ENCODE measurements at regions not wholly inside any gene's neighbourhood (a gene's known extent, or its start where the extent isn't known, plus 50 kb on each side); places are given as distances from the start of the nearest gene placed in this dataset.

- WGBS: 98% methylated on average over 2 of the region's 2 CpGs
Measured at GRCh38 chr6:48520951-48521350, 410.0 kb upstream of the PTCHD4 start.

DNA sequence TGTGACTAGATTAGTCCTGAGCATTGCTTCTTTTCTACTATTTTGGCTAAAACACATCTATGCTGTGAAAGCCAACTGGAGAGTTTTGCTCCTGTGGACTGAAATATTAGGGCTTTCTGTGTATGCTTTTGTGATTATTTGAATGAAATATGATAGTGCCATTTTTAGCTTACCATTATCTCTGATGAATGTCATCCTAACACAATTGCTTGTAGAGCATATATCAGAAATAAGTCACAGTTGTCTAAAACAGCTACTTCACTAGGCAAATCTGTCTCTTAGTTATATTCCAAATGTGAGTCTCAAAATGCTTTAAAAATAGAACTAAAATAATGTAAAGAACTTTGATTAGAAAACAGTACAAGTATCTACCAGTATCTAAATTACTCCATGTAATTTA is 401.4 kb upstream of the PTCHD4 start:
- Histone ChIP-seq H2BK15ac (ENCODE audit: low read depth, poor library complexity, severe bottlenecking) (no peak overlapping the region), H2BK5ac (ENCODE audit: low read depth, low read length, poor library complexity, severe bottlenecking) (no peak overlapping the region), H3K4ac (ENCODE audit: low read depth in 1 of 2, low read length in 2 of 2) (no peak overlapping the region), H3K9me3 (ENCODE audit: control insufficient read depth, low read length) (no peaks in the 10 kb centered on the region), H3K4me3 (ENCODE audit: insufficient read depth in 1 of 2, low read depth in 1 of 2, low read length in 2 of 2) (no peak overlapping the region), H3K18ac (ENCODE audit: low read depth in 1 of 2, low read length in 2 of 2) (no peak overlapping the region), H3K14ac (ENCODE audit: low read length in 2 of 2) (no peak overlapping the region), H2BK120ac (ENCODE audit: low read depth, low read length) (no peak overlapping the region), H3K27me3 (ENCODE audit: control insufficient read depth in 1 of 2, insufficient read depth in 1 of 2, low read length in 2 of 2) (peaks cover 0 to 10% of the 10 kb centered on the region in 2 experiments), H2AK5ac (ENCODE audit: low read length, severe bottlenecking) (no peak overlapping the region), H2AFZ (ENCODE audit: low read depth, low read length) (no peak overlapping the region), H4K8ac (ENCODE audit: low read length) (no peak overlapping the region), H3K23ac (ENCODE audit: low read length in 2 of 2) (no peak overlapping the region), H3K79me1 (replicated peaks; ENCODE audit: low read length, poor library complexity, severe bottlenecking) (no peaks in the 10 kb centered on the region), H3K27ac (ENCODE audit: low read length, poor library complexity, severe bottlenecking) (no peak overlapping the region), H4K91ac (ENCODE audit: low read length) (no peak overlapping the region), H3K4me2 (ENCODE audit: low read length, poor library complexity, severe bottlenecking) (no peak overlapping the region), H3K36me3 (ENCODE audit: control insufficient read depth in 1 of 2, insufficient read depth in 2 of 2, low read depth in 1 of 2, low read length in 2 of 2) (no peaks in the 10 kb centered on the region), H3K4me1 (ENCODE audit: control insufficient read depth, insufficient read depth, low read depth, low read length) (no peaks in the 10 kb centered on the region), H2BK12ac (ENCODE audit: low read length in 2 of 2) (no peak overlapping the region), H3K9ac (ENCODE audit: low read length) (no peak overlapping the region)
- DNase-seq: no peak

More at GRCh38 chr6:48520951-48521350, 410.0 kb upstream of the PTCHD4 start:
- no peak for DNase-seq
- H3K27me3 ChIP-seq (ENCODE audit: control insufficient read depth in 1 of 2, insufficient read depth in 1 of 2, low read length in 2 of 2): peaks cover 16 to 24% of the 10 kb centered on the region in 2 experiments
- no peaks in the 10 kb centered on the region for H3K4me1 ChIP-seq (ENCODE audit: control insufficient read depth, insufficient read depth, low read depth, low read length)
- H4K91ac ChIP-seq (ENCODE audit: low read length): no peak overlapping the region
- no peak overlapping the region for H3K4ac ChIP-seq (ENCODE audit: low read depth in 1 of 2, low read length in 2 of 2)
- H3K36me3 ChIP-seq (ENCODE audit: control insufficient read depth in 1 of 2, insufficient read depth in 2 of 2, low read depth in 1 of 2, low read length in 2 of 2): no peaks in the 10 kb centered on the region
- H3K79me1 ChIP-seq (replicated peaks; ENCODE audit: low read length, poor library complexity, severe bottlenecking): no peaks in the 10 kb centered on the region
- H2BK12ac ChIP-seq (ENCODE audit: low read length in 2 of 2): no peak overlapping the region
- H2AK5ac ChIP-seq (ENCODE audit: low read length, severe bottlenecking): no peak overlapping the region
- H3K18ac ChIP-seq (ENCODE audit: low read depth in 1 of 2, low read length in 2 of 2): no peak overlapping the region
- no peak overlapping the region for H3K4me2 ChIP-seq (ENCODE audit: low read length, poor library complexity, severe bottlenecking)
- H3K27ac ChIP-seq (ENCODE audit: low read length, poor library complexity, severe bottlenecking): no peak overlapping the region
- no peak overlapping the region for H3K9ac ChIP-seq (ENCODE audit: low read length)
- no peak overlapping the region for H3K4me3 ChIP-seq (ENCODE audit: insufficient read depth in 1 of 2, low read depth in 1 of 2, low read length in 2 of 2)
- H2BK15ac ChIP-seq (ENCODE audit: low read depth, poor library complexity, severe bottlenecking): no peak overlapping the region
- no peaks in the 10 kb centered on the region for H3K9me3 ChIP-seq (ENCODE audit: control insufficient read depth, low read length)
- H2AFZ ChIP-seq (ENCODE audit: low read depth, low read length): no peak overlapping the region
- no peak overlapping the region for H4K8ac ChIP-seq (ENCODE audit: low read length)
- H2BK120ac ChIP-seq (ENCODE audit: low read depth, low read length): no peak overlapping the region
- no peak overlapping the region for H3K23ac ChIP-seq (ENCODE audit: low read length in 2 of 2)
- H3K14ac ChIP-seq (ENCODE audit: low read length in 2 of 2): no peak overlapping the region
- H2BK5ac ChIP-seq (ENCODE audit: low read depth, low read length, poor library complexity, severe bottlenecking): no peak overlapping the region

DNA sequence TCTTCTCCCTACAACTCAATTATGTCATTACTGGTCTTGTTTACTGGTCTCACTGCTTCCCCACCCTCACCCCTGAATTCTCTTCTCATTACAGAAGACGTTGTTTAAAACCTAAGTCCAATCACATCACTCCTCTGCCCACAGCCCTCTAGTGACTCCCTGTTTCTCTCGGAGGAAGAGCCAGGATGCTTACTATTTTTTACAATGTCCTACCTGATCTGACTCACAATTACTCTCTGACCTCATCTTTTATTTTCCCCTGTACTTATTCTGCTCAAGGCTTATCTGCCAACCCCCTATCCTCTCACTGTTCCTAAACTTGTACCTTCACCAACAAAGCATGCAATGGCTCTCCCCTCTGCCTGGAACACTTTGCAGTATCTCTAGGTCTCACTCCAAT is 400.4 kb upstream of the PTCHD4 start:
- Histone ChIP-seq H3K9me3 (ENCODE audit: control insufficient read depth, low read length) (no peaks in the 10 kb centered on the region), H3K79me1 (replicated peaks; ENCODE audit: low read length, poor library complexity, severe bottlenecking) (no peaks in the 10 kb centered on the region), H2BK5ac (ENCODE audit: low read depth, low read length, poor library complexity, severe bottlenecking) (no peak overlapping the region), H3K36me3 (ENCODE audit: control insufficient read depth in 1 of 2, insufficient read depth in 2 of 2, low read depth in 1 of 2, low read length in 2 of 2) (no peaks in the 10 kb centered on the region), H4K8ac (ENCODE audit: low read length) (no peak overlapping the region), H3K4me3 (ENCODE audit: insufficient read depth in 1 of 2, low read depth in 1 of 2, low read length in 2 of 2) (no peak overlapping the region), H2BK120ac (ENCODE audit: low read depth, low read length) (no peak overlapping the region), H3K23ac (ENCODE audit: low read length in 2 of 2) (no peak overlapping the region), H3K14ac (ENCODE audit: low read length in 2 of 2) (no peak overlapping the region), H3K27me3 (ENCODE audit: control insufficient read depth in 1 of 2, insufficient read depth in 1 of 2, low read length in 2 of 2) (peaks cover 0 to 10% of the 10 kb centered on the region in 2 experiments), H3K18ac (ENCODE audit: low read depth in 1 of 2, low read length in 2 of 2) (no peak overlapping the region), H4K91ac (ENCODE audit: low read length) (no peak overlapping the region), H3K4me2 (ENCODE audit: low read length, poor library complexity, severe bottlenecking) (no peak overlapping the region), H3K4ac (ENCODE audit: low read depth in 1 of 2, low read length in 2 of 2) (no peak overlapping the region), H3K27ac (ENCODE audit: low read length, poor library complexity, severe bottlenecking) (no peak overlapping the region), H2BK15ac (ENCODE audit: low read depth, poor library complexity, severe bottlenecking) (no peak overlapping the region), H2BK12ac (ENCODE audit: low read length in 2 of 2) (no peak overlapping the region), H2AK5ac (ENCODE audit: low read length, severe bottlenecking) (no peak overlapping the region), H2AFZ (ENCODE audit: low read depth, low read length) (no peak overlapping the region), H3K9ac (ENCODE audit: low read length) (no peak overlapping the region), H3K4me1 (ENCODE audit: control insufficient read depth, insufficient read depth, low read depth, low read length) (no peaks in the 10 kb centered on the region)
- WGBS: 75% methylated on average over 2 of the region's 2 CpGs
- no peak for DNase-seq

DNA sequence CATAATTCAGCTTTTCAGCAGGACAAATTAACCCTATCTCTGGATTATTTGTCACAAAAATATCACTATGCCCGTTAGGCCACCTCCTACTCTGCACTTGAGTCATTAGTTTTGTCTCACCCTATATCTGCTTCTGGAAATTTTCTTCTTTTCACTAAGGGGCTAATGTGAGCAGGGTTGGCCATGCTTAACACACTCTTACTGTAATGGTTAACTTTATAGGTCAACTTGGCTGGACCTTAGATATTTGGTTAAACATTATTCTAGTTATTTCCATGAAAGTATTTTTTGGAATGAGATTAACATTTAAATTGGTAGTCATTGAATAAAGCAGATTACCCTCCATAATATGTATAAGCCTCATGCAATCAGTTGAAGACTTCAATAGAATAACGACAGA is 394.6 kb upstream of the PTCHD4 start:
- H3K4me1 ChIP-seq (ENCODE audit: control insufficient read depth, insufficient read depth, low read depth, low read length): no peaks in the 10 kb centered on the region
- H3K14ac ChIP-seq (ENCODE audit: low read length in 2 of 2): no peak overlapping the region
- no peak overlapping the region for H2BK5ac ChIP-seq (ENCODE audit: low read depth, low read length, poor library complexity, severe bottlenecking)
- no peak overlapping the region for H4K91ac ChIP-seq (ENCODE audit: low read length)
- peaks cover 7% of the 10 kb centered on the region for H3K9me3 ChIP-seq (ENCODE audit: control insufficient read depth, low read length)
- H3K9ac ChIP-seq (ENCODE audit: low read length): no peak overlapping the region
- H3K18ac ChIP-seq (ENCODE audit: low read depth in 1 of 2, low read length in 2 of 2): no peak overlapping the region
- no peak overlapping the region for H2AFZ ChIP-seq (ENCODE audit: low read depth, low read length)
- no peak overlapping the region for H2BK120ac ChIP-seq (ENCODE audit: low read depth, low read length)
- WGBS: 77% methylated on average over 2 of the region's 2 CpGs
- no peak overlapping the region for H2AK5ac ChIP-seq (ENCODE audit: low read length, severe bottlenecking)
- H3K23ac ChIP-seq (ENCODE audit: low read length in 2 of 2): no peak overlapping the region
- no peak overlapping the region for H3K4me3 ChIP-seq (ENCODE audit: insufficient read depth in 1 of 2, low read depth in 1 of 2, low read length in 2 of 2)
- H3K27ac ChIP-seq (ENCODE audit: low read length, poor library complexity, severe bottlenecking): no peak overlapping the region
- H4K8ac ChIP-seq (ENCODE audit: low read length): no peak overlapping the region
- no peak overlapping the region for H2BK12ac ChIP-seq (ENCODE audit: low read length in 2 of 2)
- H2BK15ac ChIP-seq (ENCODE audit: low read depth, poor library complexity, severe bottlenecking): no peak overlapping the region
- peaks cover 0 to 7% of the 10 kb centered on the region in 2 experiments for H3K27me3 ChIP-seq (ENCODE audit: control insufficient read depth in 1 of 2, insufficient read depth in 1 of 2, low read length in 2 of 2)
- H3K36me3 ChIP-seq (ENCODE audit: control insufficient read depth in 1 of 2, insufficient read depth in 2 of 2, low read depth in 1 of 2, low read length in 2 of 2): no peaks in the 10 kb centered on the region
- no peak for DNase-seq
- H3K4me2 ChIP-seq (ENCODE audit: low read length, poor library complexity, severe bottlenecking): no peak overlapping the region
- H3K4ac ChIP-seq (ENCODE audit: low read depth in 1 of 2, low read length in 2 of 2): no peak overlapping the region
- no peaks in the 10 kb centered on the region for H3K79me1 ChIP-seq (replicated peaks; ENCODE audit: low read length, poor library complexity, severe bottlenecking)
